SK-N-SH (cell line): ENCODE measurements at regions not wholly inside any gene's neighbourhood (a gene's known extent, or its start where the extent isn't known, plus 50 kb on each side); places are given as distances from the start of the nearest gene placed in this dataset.

Source experiments
- CTCF ChIP-seq: fragments of 200-600 bp; sonication (generic); IDR thresholded peaks from 2 replicates; pipeline ENCODE4 v1.6.1; 2017; ENCODE audit warnings: antibody characterized with exemption, mild to moderate bottlenecking, moderate library complexity
- EP300 ChIP-seq, 2 experiments: IDR thresholded peaks; 2 replicates each; pipeline versions ENCODE4 v1.4.0 to v1.6.1; 2012; ENCODE audit warnings: borderline replicate concordance in 1 of 2, low read depth in 1 of 2, low read length in 1 of 2
- JUND ChIP-seq: IDR thresholded peaks from 2 replicates; pipeline ENCODE4 v1.4.0; 2012
- MAX ChIP-seq: IDR thresholded peaks from 2 replicates; pipeline ENCODE4 v1.4.0; 2012; ENCODE audit warnings: low read depth
- MXI1 ChIP-seq: IDR thresholded peaks from 2 replicates; pipeline ENCODE4 v1.6.1; 2012; ENCODE audit warnings: mild to moderate bottlenecking, low read depth, low read length, improper control_type of control experiment
- NRF1 ChIP-seq: IDR thresholded peaks from 2 replicates; pipeline ENCODE4 v1.6.1; 2012; ENCODE audit warnings: low read depth, mild to moderate bottlenecking, low read length
- POLR2AphosphoS5 ChIP-seq: IDR thresholded peaks from 2 replicates; pipeline ENCODE4 v1.6.1; 2012; ENCODE audit warnings: low read depth, low read length
- RCOR1 ChIP-seq: fragments of 150-350 bp; IDR thresholded peaks from 2 replicates; pipeline ENCODE4 v1.6.1; 2017; ENCODE audit warnings: antibody characterized with exemption, low read length
- RFX5 ChIP-seq: IDR thresholded peaks from 2 replicates; pipeline ENCODE4 v1.6.1; 2012; ENCODE audit warnings: mild to moderate bottlenecking, improper control_type of control experiment, low read length
- SMC3 ChIP-seq: IDR thresholded peaks from 2 replicates; pipeline ENCODE4 v1.6.1; 2012; ENCODE audit warnings: low read depth, low read length, improper control_type of control experiment
- USF2 ChIP-seq: fragments of 150-350 bp; IDR thresholded peaks from 2 replicates; pipeline ENCODE4 v1.6.1; 2017; ENCODE audit warnings: antibody characterized with exemption, low read length, low read depth, borderline replicate concordance
- TF ChIP-seq, protein P1 (sequence below): IDR thresholded peaks from 2 replicates; pipeline ENCODE4 v1.6.1; 2012; ENCODE audit warnings: mild to moderate bottlenecking, low read depth, low read length, moderate library complexity
- TF ChIP-seq, protein P2 (sequence below): IDR thresholded peaks from 2 replicates; pipeline ENCODE4 v1.4.0; 2012; ENCODE audit warnings: low read depth, borderline replicate concordance

- TF ChIP-seq POLR2AphosphoS5 (no peak), CTCF (no peak), JUND (no peak), MAX (no peak), RFX5 (no peak), NRF1 (no peak), SMC3 (no peak), RCOR1 (no peak), EP300 (IDR thresholded peaks at IDR 0.05; ENCODE audit: borderline replicate concordance in 1 of 2, low read depth in 1 of 2, low read length in 1 of 2) (no peak), MXI1 (no peak), USF2 (no peak)
- TF ChIP-seq, protein P1, sequence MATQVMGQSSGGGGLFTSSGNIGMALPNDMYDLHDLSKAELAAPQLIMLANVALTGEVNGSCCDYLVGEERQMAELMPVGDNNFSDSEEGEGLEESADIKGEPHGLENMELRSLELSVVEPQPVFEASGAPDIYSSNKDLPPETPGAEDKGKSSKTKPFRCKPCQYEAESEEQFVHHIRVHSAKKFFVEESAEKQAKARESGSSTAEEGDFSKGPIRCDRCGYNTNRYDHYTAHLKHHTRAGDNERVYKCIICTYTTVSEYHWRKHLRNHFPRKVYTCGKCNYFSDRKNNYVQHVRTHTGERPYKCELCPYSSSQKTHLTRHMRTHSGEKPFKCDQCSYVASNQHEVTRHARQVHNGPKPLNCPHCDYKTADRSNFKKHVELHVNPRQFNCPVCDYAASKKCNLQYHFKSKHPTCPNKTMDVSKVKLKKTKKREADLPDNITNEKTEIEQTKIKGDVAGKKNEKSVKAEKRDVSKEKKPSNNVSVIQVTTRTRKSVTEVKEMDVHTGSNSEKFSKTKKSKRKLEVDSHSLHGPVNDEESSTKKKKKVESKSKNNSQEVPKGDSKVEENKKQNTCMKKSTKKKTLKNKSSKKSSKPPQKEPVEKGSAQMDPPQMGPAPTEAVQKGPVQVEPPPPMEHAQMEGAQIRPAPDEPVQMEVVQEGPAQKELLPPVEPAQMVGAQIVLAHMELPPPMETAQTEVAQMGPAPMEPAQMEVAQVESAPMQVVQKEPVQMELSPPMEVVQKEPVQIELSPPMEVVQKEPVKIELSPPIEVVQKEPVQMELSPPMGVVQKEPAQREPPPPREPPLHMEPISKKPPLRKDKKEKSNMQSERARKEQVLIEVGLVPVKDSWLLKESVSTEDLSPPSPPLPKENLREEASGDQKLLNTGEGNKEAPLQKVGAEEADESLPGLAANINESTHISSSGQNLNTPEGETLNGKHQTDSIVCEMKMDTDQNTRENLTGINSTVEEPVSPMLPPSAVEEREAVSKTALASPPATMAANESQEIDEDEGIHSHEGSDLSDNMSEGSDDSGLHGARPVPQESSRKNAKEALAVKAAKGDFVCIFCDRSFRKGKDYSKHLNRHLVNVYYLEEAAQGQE = no peak
- TF ChIP-seq, protein P2, sequence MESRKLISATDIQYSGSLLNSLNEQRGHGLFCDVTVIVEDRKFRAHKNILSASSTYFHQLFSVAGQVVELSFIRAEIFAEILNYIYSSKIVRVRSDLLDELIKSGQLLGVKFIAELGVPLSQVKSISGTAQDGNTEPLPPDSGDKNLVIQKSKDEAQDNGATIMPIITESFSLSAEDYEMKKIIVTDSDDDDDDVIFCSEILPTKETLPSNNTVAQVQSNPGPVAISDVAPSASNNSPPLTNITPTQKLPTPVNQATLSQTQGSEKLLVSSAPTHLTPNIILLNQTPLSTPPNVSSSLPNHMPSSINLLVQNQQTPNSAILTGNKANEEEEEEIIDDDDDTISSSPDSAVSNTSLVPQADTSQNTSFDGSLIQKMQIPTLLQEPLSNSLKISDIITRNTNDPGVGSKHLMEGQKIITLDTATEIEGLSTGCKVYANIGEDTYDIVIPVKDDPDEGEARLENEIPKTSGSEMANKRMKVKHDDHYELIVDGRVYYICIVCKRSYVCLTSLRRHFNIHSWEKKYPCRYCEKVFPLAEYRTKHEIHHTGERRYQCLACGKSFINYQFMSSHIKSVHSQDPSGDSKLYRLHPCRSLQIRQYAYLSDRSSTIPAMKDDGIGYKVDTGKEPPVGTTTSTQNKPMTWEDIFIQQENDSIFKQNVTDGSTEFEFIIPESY = no peak
These were observed 203.5 kb downstream of the LPIN1 start for GRCh38 chr2:11949732-11950523.
